ENCODE measurements at regions not wholly inside any gene's neighbourhood (a gene's known extent, or its start where the extent isn't known, plus 50 kb on each side); places are given as distances from the start of the nearest gene placed in this dataset.

- DNase-seq (ENCODE audit: low read depth), result no peak
These were observed 234.1 kb downstream of the BCL11B start for GRCh38 chr14:99037777-99038430.

- DNase-seq (ENCODE audit: low read depth), result no peak
These were observed 233.6 kb downstream of the BCL11B start for GRCh38 chr14:99038431-99038820.

- no peak for DNase-seq (ENCODE audit: low read depth)
These were observed 232.5 kb downstream of the BCL11B start for GRCh38 chr14:99039331-99040041.

GRCh38 chr14:99040052-99040451, 231.9 kb downstream of the BCL11B start:
- no peak for DNase-seq (ENCODE audit: low read depth)

- no peak for DNase-seq (ENCODE audit: low read depth)
These were observed 231.3 kb downstream of the BCL11B start for GRCh38 chr14:99040711-99041110.

GRCh38 chr14:99041141-99041819, 230.7 kb downstream of the BCL11B start:
- no peak for DNase-seq (ENCODE audit: low read depth)

- no peak for DNase-seq (ENCODE audit: low read depth)
These were observed 230.2 kb downstream of the BCL11B start for GRCh38 chr14:99041820-99042174.

- no peak for DNase-seq (ENCODE audit: low read depth)
These were observed 229.4 kb downstream of the BCL11B start for GRCh38 chr14:99042381-99043266.

- no peak for DNase-seq (ENCODE audit: low read depth)
These were observed 228.8 kb downstream of the BCL11B start for GRCh38 chr14:99043267-99043615.

GRCh38 chr14:99043756-99044155, 228.2 kb downstream of the BCL11B start:
- no peak for DNase-seq (ENCODE audit: low read depth)

- no peak for DNase-seq (ENCODE audit: low read depth)
These were observed 224.5 kb downstream of the BCL11B start for GRCh38 chr14:99047441-99048031.

GRCh38 chr14:99050309-99050708, 221.7 kb downstream of the BCL11B start:
- no peak for DNase-seq (ENCODE audit: low read depth)

- DNase-seq (ENCODE audit: low read depth), result no peak
These were observed 219.5 kb downstream of the BCL11B start for GRCh38 chr14:99052467-99052866.

- no peak for DNase-seq (ENCODE audit: low read depth)
These were observed 217.0 kb downstream of the BCL11B start for GRCh38 chr14:99055019-99055418.

GRCh38 chr14:99055816-99056215, 216.2 kb downstream of the BCL11B start:
- no peak for DNase-seq (ENCODE audit: low read depth)

- no peak for DNase-seq (ENCODE audit: low read depth)
These were observed 214.4 kb downstream of the BCL11B start for GRCh38 chr14:99057576-99058083.

- DNase-seq (ENCODE audit: low read depth), result no peak
These were observed 213.5 kb downstream of the BCL11B start for GRCh38 chr14:99058542-99058941.

- DNase-seq (ENCODE audit: low read depth), result no peak
These were observed 209.8 kb downstream of the BCL11B start for GRCh38 chr14:99062216-99062615.

GRCh38 chr14:99062772-99063418, 209.1 kb downstream of the BCL11B start:
- no peak for DNase-seq (ENCODE audit: low read depth)

- no peak for DNase-seq (ENCODE audit: low read depth)
These were observed 208.3 kb downstream of the BCL11B start for GRCh38 chr14:99063620-99064225.

All from fibroblast of gingiva (primary cell).